Neural cell (in vitro differentiated cells): ENCODE measurements at regions not wholly inside any gene's neighbourhood (a gene's known extent, or its start where the extent isn't known, plus 50 kb on each side); places are given as distances from the start of the nearest gene placed in this dataset.

Source experiments
- H2AFZ ChIP-seq: fragments of 200-600, 300-800 bp; sonication (generic), shearing (Covaris generic); 2 replicates; pipeline ENCODE4 v1.6.0; 2014; ENCODE audit warnings: low read depth, mild to moderate bottlenecking, antibody characterized with exemption, low read length, moderate library complexity
- H3F3A ChIP-seq: fragments of 200-600 bp; shearing (Covaris generic); 2 replicates; pipeline ENCODE4 v1.6.1; 2016; ENCODE audit warnings: mild to moderate bottlenecking, moderate library complexity, mixed read lengths, antibody characterized with exemption, low read length; ENCODE audit not compliant: insufficient read depth, poor library complexity, severe bottlenecking
- H3K27ac ChIP-seq: fragments of 200-600, 300-800 bp; sonication (generic), shearing (Covaris generic); 2 replicates; pipeline ENCODE4 v1.5.1; 2014; ENCODE audit warnings: mild to moderate bottlenecking, low read length, moderate library complexity
- H3K27me3 ChIP-seq: fragments of 300-800, 200-600 bp; sonication (generic), shearing (Covaris generic); 2 replicates; pipeline ENCODE4 v1.6.0; 2014; ENCODE audit warnings: mild to moderate bottlenecking, low read depth, low read length, moderate library complexity; ENCODE audit not compliant: insufficient read depth
- H3K36me3 ChIP-seq: fragments of 300-800, 200-600 bp; sonication (generic), shearing (Covaris generic); 2 replicates; pipeline ENCODE4 v1.5.1; 2014; ENCODE audit warnings: mild to moderate bottlenecking, antibody characterized with exemption, low read length, moderate library complexity; ENCODE audit not compliant: insufficient read depth
- H3K4me2 ChIP-seq: fragments of 300-800, 200-600 bp; sonication (generic), shearing (Covaris generic); 2 replicates; pipeline ENCODE4 v1.6.0; 2014; ENCODE audit warnings: mild to moderate bottlenecking, low read length
- H3K4me3 ChIP-seq: fragments of 300-800, 200-600 bp; sonication (generic), shearing (Covaris generic); 2 replicates; pipeline ENCODE4 v1.5.1; 2014; ENCODE audit warnings: mild to moderate bottlenecking, low read length, moderate library complexity
- H3K79me2 ChIP-seq: fragments of 200-600 bp; shearing (Covaris generic); replicated peaks from 2 replicates; pipeline ENCODE4 v1.6.0; 2014; ENCODE audit warnings: mild to moderate bottlenecking, low read length, moderate library complexity; ENCODE audit not compliant: insufficient read depth
- H3K9ac ChIP-seq: fragments of 300-800, 200-600 bp; sonication (generic), shearing (Covaris generic); 2 replicates; pipeline ENCODE4 v1.6.1; 2016; ENCODE audit warnings: mild to moderate bottlenecking, low read length, mixed read lengths
- H3K9me2 ChIP-seq: fragments of 200-600 bp; shearing (Covaris generic); 2 replicates; pipeline ENCODE4 v1.6.1; 2016; ENCODE audit warnings: mild to moderate bottlenecking, low read length, mixed read lengths; ENCODE audit not compliant: insufficient read depth
- H3K9me3 ChIP-seq: fragments of 200-600, 300-800 bp; sonication (generic), shearing (Covaris generic); 2 replicates; pipeline ENCODE4 v1.6.1; 2016; ENCODE audit warnings: mild to moderate bottlenecking, mixed run types, low read length, moderate library complexity, mixed read lengths
- H4K20me1 ChIP-seq: fragments of 200-600 bp; shearing (Covaris generic); 2 replicates; pipeline ENCODE4 v1.6.1; 2016; ENCODE audit warnings: mild to moderate bottlenecking, mixed run types; ENCODE audit not compliant: insufficient read depth
- EP300 ChIP-seq: fragments of 450-650 bp; conservative IDR thresholded peaks from 2 replicates; pipeline ENCODE4 v1.6.1; 2014; ENCODE audit warnings: antibody characterized with exemption, mild to moderate bottlenecking, moderate library complexity; ENCODE audit not compliant: poor library complexity, severe bottlenecking
- EZH2 ChIP-seq: fragments of 200-600, 300-800 bp; shearing (Covaris generic), sonication (generic); IDR thresholded peaks from 2 replicates; pipeline ENCODE4 v1.6.1; 2014; ENCODE audit warnings: antibody characterized with exemption, low read length, borderline replicate concordance, mild to moderate bottlenecking; ENCODE audit not compliant: insufficient read depth, poor library complexity, severe bottlenecking
- MXI1 ChIP-seq: fragments of 450-650 bp; conservative IDR thresholded peaks from 2 replicates; pipeline ENCODE4 v1.6.1; 2014; ENCODE audit warnings: antibody characterized with exemption, mild to moderate bottlenecking; ENCODE audit not compliant: poor library complexity, severe bottlenecking
- POLR2AphosphoS5 ChIP-seq: IDR thresholded peaks from 2 replicates; pipeline ENCODE4 v1.6.1; 2012
- RAD21 ChIP-seq: fragments of 450-650 bp; conservative IDR thresholded peaks from 2 replicates; pipeline ENCODE4 v1.6.1; 2014; ENCODE audit warnings: antibody characterized with exemption, mild to moderate bottlenecking, moderate library complexity
- SMC3 ChIP-seq: fragments of 450-650 bp; conservative IDR thresholded peaks from 2 replicates; pipeline ENCODE4 v1.6.1; 2014; ENCODE audit warnings: antibody characterized with exemption, mild to moderate bottlenecking, moderate library complexity; ENCODE audit not compliant: poor library complexity
- TAF1 ChIP-seq: IDR thresholded peaks from 2 replicates; pipeline ENCODE4 v1.6.1; 2012; ENCODE audit warnings: low read depth
- TF ChIP-seq, protein P1 (sequence below): IDR thresholded peaks from 2 replicates; pipeline ENCODE4 v1.6.1; 2012; ENCODE audit warnings: borderline replicate concordance
- TF ChIP-seq, protein P2 (sequence below): fragments of 450-650 bp; IDR thresholded peaks from 2 replicates; pipeline ENCODE4 v1.5.1; 2014; ENCODE audit warnings: antibody characterized with exemption, mild to moderate bottlenecking, moderate library complexity; ENCODE audit not compliant: poor library complexity, severe bottlenecking

DNA sequence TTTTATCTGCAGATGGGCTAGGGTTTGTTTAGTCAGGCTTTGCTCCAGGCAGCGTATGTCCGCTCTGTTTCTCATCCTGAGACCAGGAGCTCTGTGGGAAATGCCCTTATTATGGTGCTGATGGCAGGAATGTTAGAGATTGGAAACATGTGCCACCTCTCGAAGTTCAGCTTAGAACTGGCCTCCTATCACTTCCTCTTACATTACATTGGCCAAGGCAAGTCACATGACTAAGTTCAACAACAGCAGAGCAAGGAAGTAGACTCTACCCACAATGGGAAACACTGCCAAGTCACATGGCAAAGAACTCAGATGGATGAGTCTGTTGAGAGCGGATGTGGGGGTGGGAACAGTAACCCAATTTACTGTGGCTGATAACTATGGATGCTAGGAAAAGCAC is 161.9 kb upstream of the WSCD2 start:
- no peak for TF ChIP-seq EP300
- TF ChIP-seq EZH2 = no peak
- TF ChIP-seq, protein P1, sequence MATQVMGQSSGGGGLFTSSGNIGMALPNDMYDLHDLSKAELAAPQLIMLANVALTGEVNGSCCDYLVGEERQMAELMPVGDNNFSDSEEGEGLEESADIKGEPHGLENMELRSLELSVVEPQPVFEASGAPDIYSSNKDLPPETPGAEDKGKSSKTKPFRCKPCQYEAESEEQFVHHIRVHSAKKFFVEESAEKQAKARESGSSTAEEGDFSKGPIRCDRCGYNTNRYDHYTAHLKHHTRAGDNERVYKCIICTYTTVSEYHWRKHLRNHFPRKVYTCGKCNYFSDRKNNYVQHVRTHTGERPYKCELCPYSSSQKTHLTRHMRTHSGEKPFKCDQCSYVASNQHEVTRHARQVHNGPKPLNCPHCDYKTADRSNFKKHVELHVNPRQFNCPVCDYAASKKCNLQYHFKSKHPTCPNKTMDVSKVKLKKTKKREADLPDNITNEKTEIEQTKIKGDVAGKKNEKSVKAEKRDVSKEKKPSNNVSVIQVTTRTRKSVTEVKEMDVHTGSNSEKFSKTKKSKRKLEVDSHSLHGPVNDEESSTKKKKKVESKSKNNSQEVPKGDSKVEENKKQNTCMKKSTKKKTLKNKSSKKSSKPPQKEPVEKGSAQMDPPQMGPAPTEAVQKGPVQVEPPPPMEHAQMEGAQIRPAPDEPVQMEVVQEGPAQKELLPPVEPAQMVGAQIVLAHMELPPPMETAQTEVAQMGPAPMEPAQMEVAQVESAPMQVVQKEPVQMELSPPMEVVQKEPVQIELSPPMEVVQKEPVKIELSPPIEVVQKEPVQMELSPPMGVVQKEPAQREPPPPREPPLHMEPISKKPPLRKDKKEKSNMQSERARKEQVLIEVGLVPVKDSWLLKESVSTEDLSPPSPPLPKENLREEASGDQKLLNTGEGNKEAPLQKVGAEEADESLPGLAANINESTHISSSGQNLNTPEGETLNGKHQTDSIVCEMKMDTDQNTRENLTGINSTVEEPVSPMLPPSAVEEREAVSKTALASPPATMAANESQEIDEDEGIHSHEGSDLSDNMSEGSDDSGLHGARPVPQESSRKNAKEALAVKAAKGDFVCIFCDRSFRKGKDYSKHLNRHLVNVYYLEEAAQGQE = no peak
- no peak for TF ChIP-seq SMC3
- no peak for TF ChIP-seq RAD21
- TF ChIP-seq POLR2AphosphoS5 = no peak
- Histone ChIP-seq H2AFZ (no peak overlapping the region), H3K36me3 (no peaks in the 10 kb centered on the region), H3K27ac (no peak overlapping the region), H3F3A (no peaks in the 10 kb centered on the region), H3K27me3 (no peaks in the 10 kb centered on the region), H3K4me3 (no peak overlapping the region), H3K4me2 (no peak overlapping the region), H3K9ac (no peak overlapping the region), H3K79me2 (no peaks in the 10 kb centered on the region), H3K9me3 (no peaks in the 10 kb centered on the region), H4K20me1 (no peaks in the 10 kb centered on the region), H3K9me2 (no peaks in the 10 kb centered on the region)

DNA sequence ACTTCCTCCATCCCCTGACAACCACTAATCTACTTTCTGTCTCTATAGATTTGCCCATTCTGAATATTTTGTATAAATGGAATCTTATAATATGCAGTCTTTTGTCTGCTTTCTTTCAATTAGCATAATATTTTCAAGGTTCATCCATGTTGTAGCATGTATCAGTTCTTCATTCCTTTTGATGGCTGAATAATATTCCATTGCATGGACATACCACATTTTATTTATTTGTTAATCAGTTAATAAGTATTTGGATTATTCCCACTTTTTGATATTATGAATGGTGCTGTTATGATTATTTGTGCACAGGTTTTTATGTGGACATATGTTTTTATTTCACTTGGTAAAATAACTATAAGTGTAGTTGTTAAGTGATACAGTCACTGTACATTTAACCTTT is 155.1 kb upstream of the WSCD2 start:
- Histone ChIP-seq H3K9me2 (no peaks in the 10 kb centered on the region), H3K4me2 (no peak overlapping the region), H3K79me2 (no peaks in the 10 kb centered on the region), H4K20me1 (no peaks in the 10 kb centered on the region), H2AFZ (no peak overlapping the region), H3K9me3 (peaks cover 3% of the 10 kb centered on the region), H3K36me3 (no peaks in the 10 kb centered on the region), H3K27ac (no peak overlapping the region), H3K27me3 (no peaks in the 10 kb centered on the region), H3F3A (no peaks in the 10 kb centered on the region), H3K9ac (no peak overlapping the region), H3K4me3 (no peak overlapping the region)
- no peak for TF ChIP-seq EP300
- TF ChIP-seq TAF1 = no peak
- TF ChIP-seq POLR2AphosphoS5 = no peak
- TF ChIP-seq, protein P2, sequence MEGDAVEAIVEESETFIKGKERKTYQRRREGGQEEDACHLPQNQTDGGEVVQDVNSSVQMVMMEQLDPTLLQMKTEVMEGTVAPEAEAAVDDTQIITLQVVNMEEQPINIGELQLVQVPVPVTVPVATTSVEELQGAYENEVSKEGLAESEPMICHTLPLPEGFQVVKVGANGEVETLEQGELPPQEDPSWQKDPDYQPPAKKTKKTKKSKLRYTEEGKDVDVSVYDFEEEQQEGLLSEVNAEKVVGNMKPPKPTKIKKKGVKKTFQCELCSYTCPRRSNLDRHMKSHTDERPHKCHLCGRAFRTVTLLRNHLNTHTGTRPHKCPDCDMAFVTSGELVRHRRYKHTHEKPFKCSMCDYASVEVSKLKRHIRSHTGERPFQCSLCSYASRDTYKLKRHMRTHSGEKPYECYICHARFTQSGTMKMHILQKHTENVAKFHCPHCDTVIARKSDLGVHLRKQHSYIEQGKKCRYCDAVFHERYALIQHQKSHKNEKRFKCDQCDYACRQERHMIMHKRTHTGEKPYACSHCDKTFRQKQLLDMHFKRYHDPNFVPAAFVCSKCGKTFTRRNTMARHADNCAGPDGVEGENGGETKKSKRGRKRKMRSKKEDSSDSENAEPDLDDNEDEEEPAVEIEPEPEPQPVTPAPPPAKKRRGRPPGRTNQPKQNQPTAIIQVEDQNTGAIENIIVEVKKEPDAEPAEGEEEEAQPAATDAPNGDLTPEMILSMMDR = no peak
- TF ChIP-seq SMC3 = no peak

DNA sequence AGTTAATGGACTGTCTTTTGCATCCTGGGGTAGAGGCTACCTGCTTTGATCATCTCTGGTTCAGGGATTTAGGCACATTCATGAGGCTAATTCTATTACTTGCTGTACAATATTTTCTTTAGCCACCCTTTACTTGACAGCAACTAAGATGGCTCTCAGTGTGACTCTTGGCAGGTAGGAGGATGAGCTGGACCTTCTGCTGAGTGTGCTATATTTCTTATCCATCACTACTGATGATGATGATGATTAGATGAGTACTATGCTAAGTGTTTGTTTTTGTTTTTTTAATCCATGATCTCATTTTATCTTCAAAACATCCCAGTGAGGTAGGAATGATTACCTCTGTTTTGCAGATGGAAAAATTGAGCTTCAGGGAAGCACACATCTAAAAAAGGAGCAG is 152.8 kb upstream of the WSCD2 start:
- no peaks in the 10 kb centered on the region for H3K9me2 ChIP-seq
- no peaks in the 10 kb centered on the region for H3F3A ChIP-seq
- no peak overlapping the region for H3K4me3 ChIP-seq
- no peak overlapping the region for H3K9ac ChIP-seq
- TF ChIP-seq TAF1 (no peak), RAD21 (no peak), POLR2AphosphoS5 (no peak), MXI1 (no peak), EP300 (no peak), EZH2 (no peak), SMC3 (no peak)
- TF ChIP-seq, protein P2 = no peak
- TF ChIP-seq, protein P1 = no peak
- H3K36me3 ChIP-seq = no peaks in the 10 kb centered on the region
- no peaks in the 10 kb centered on the region for H4K20me1 ChIP-seq
- H3K27me3 ChIP-seq = no peaks in the 10 kb centered on the region
- peaks cover 3% of the 10 kb centered on the region for H3K9me3 ChIP-seq
- H3K4me2 ChIP-seq = no peak overlapping the region
- H3K79me2 ChIP-seq = no peaks in the 10 kb centered on the region
- no peak overlapping the region for H2AFZ ChIP-seq
- no peak overlapping the region for H3K27ac ChIP-seq
